Lung (tissue), 11 donors: ENCODE measurements at regions not wholly inside any gene's neighbourhood (a gene's known extent, or its start where the extent isn't known, plus 50 kb on each side); places are given as distances from the start of the nearest gene placed in this dataset.

Experiments used
- ATAC-seq: fragments of 200-7000 bp; cut with Tn5 transposase; one replicate; pipeline ENCODE4 v1.9.1; 2020; ENCODE audit warnings: moderate number of reproducible peaks; ENCODE audit not compliant: insufficient read depth, low FRiP score
- DNase-seq, 3 donors: peaks; one replicate each; pipeline ENCODE4 v3.0.0-alpha.2; 2013 to 2017
- H3K27ac ChIP-seq, 2 donors: one replicate each; pipeline ENCODE4 v1.5.1; 2013; ENCODE audit warnings: mild to moderate bottlenecking in 2 of 2, moderate library complexity in 2 of 2, control low read depth in 1 of 2, inconsistent platforms in 1 of 2, low read depth in 1 of 2, low read length in 1 of 2
- H3K27me3 ChIP-seq, 3 donors: one replicate each; pipeline ENCODE4 v1.5.1; 2013; ENCODE audit warnings: low read length in 2 of 3; ENCODE audit not compliant: control insufficient read depth in 3 of 3, insufficient read depth in 3 of 3
- H3K36me3 ChIP-seq, 4 donors: one replicate each; pipeline ENCODE4 v1.5.1; 2013; ENCODE audit warnings: low read length in 4 of 4, mild to moderate bottlenecking in 1 of 4, moderate library complexity in 1 of 4; ENCODE audit not compliant: control insufficient read depth in 4 of 4, insufficient read depth in 4 of 4
- H3K4me1 ChIP-seq, 5 donors: one replicate each; pipeline ENCODE4 v1.5.1; 2013; ENCODE audit warnings: low read length in 5 of 5, mild to moderate bottlenecking in 2 of 5, moderate library complexity in 1 of 5; ENCODE audit not compliant: control insufficient read depth in 5 of 5, insufficient read depth in 5 of 5
- H3K4me3 ChIP-seq: one replicate; pipeline ENCODE4 v1.5.1; 2013; ENCODE audit warnings: mild to moderate bottlenecking, control low read depth, moderate library complexity
- H3K9ac ChIP-seq, 2 donors: one replicate each; pipeline ENCODE4 v1.5.1; 2013; ENCODE audit warnings: low read length in 2 of 2, control low read depth in 1 of 2; ENCODE audit not compliant: insufficient read depth in 1 of 2
- H3K9me3 ChIP-seq, 4 donors: one replicate each; pipeline ENCODE4 v1.5.1; 2013; ENCODE audit warnings: low read length in 3 of 4, mild to moderate bottlenecking in 1 of 4, moderate library complexity in 1 of 4; ENCODE audit not compliant: control insufficient read depth in 4 of 4, insufficient read depth in 3 of 4
- WGBS, 2 donors: extraction: QIAGEN DNeasy Blood & Tissue Kit; methylation state at CpG; one replicate each; pipeline ENCODE4 v1.1.7; 2013; 5-methylcytosine and 5-hydroxymethylcytosine counted together
- TF ChIP-seq, protein P1 (sequence below): IDR thresholded peaks from 2 replicates; pipeline ENCODE4 v1.5.1; 2012; ENCODE audit warnings: mild to moderate bottlenecking; ENCODE audit errors: control extremely low read depth, extremely low read depth
- donor health status: control.
- donor health status: control.
- donor health status: Bipolar disorder and iron deficiency.
- donor health status: healthy.
- donor health status: DM: yes; HTN: yes; CAD: no.

GRCh38 chr7:3149231-3149995 lies 105.7 kb upstream of the CARD11 start:
- DNase-seq (no peak), ATAC-seq (no peak)
- 75 to 82% methylated on average over 13 of the region's 13 CpGs for WGBS, 2 donors
- no peaks in the 10 kb centered on the region for H3K36me3 ChIP-seq
- H3K4me1 ChIP-seq: no peaks in the 10 kb centered on the region
- H3K9ac ChIP-seq: no peak overlapping the region
- no peak overlapping the region for H3K27ac ChIP-seq
- H3K4me3 ChIP-seq: no peak overlapping the region
- TF ChIP-seq, protein P1, sequence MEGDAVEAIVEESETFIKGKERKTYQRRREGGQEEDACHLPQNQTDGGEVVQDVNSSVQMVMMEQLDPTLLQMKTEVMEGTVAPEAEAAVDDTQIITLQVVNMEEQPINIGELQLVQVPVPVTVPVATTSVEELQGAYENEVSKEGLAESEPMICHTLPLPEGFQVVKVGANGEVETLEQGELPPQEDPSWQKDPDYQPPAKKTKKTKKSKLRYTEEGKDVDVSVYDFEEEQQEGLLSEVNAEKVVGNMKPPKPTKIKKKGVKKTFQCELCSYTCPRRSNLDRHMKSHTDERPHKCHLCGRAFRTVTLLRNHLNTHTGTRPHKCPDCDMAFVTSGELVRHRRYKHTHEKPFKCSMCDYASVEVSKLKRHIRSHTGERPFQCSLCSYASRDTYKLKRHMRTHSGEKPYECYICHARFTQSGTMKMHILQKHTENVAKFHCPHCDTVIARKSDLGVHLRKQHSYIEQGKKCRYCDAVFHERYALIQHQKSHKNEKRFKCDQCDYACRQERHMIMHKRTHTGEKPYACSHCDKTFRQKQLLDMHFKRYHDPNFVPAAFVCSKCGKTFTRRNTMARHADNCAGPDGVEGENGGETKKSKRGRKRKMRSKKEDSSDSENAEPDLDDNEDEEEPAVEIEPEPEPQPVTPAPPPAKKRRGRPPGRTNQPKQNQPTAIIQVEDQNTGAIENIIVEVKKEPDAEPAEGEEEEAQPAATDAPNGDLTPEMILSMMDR: no peak
- H3K27me3 ChIP-seq: no peaks in the 10 kb centered on the region
- peaks cover 0 to 3% (median 0%) of the 10 kb centered on the region in 4 donors for H3K9me3 ChIP-seq

- DNase-seq: peak in 2 of 3 donors; percentile 32 to 35
- Histone ChIP-seq H3K9ac (no peak overlapping the region), H3K9me3 (peaks cover 0 to 3% (median under 1%) of the 10 kb centered on the region in 4 donors), H3K27me3 (no peaks in the 10 kb centered on the region), H3K36me3 (no peaks in the 10 kb centered on the region), H3K4me3 (no peak overlapping the region), H3K27ac (no peak overlapping the region), H3K4me1 (no peaks in the 10 kb centered on the region)
- TF ChIP-seq, protein P1: no peak
- no peak for ATAC-seq
- 20 to 46% methylated on average over 7 to 8 of the region's 8 CpGs for WGBS, 2 donors
Observed at GRCh38 chr7:3150027-3150426, 106.4 kb upstream of the CARD11 start.

GRCh38 chr7:3151784-3152183 lies 108.1 kb upstream of the CARD11 start:
- Histone ChIP-seq H3K9ac (no peak overlapping the region), H3K27me3 (no peaks in the 10 kb centered on the region), H3K4me1 (no peaks in the 10 kb centered on the region), H3K4me3 (no peak overlapping the region), H3K36me3 (no peaks in the 10 kb centered on the region), H3K9me3 (peaks cover 0 to 3% (median 1%) of the 10 kb centered on the region in 4 donors), H3K27ac (no peak overlapping the region)
- DNase-seq: no peak
- 91 to 94% methylated on average over 7 of the region's 7 CpGs for WGBS, 2 donors
- TF ChIP-seq, protein P1: no peak
- ATAC-seq: no peak
